ENCODE measurements at regions not wholly inside any gene's neighbourhood (a gene's known extent, or its start where the extent isn't known, plus 50 kb on each side); places are given as distances from the start of the nearest gene placed in this dataset.

DNA sequence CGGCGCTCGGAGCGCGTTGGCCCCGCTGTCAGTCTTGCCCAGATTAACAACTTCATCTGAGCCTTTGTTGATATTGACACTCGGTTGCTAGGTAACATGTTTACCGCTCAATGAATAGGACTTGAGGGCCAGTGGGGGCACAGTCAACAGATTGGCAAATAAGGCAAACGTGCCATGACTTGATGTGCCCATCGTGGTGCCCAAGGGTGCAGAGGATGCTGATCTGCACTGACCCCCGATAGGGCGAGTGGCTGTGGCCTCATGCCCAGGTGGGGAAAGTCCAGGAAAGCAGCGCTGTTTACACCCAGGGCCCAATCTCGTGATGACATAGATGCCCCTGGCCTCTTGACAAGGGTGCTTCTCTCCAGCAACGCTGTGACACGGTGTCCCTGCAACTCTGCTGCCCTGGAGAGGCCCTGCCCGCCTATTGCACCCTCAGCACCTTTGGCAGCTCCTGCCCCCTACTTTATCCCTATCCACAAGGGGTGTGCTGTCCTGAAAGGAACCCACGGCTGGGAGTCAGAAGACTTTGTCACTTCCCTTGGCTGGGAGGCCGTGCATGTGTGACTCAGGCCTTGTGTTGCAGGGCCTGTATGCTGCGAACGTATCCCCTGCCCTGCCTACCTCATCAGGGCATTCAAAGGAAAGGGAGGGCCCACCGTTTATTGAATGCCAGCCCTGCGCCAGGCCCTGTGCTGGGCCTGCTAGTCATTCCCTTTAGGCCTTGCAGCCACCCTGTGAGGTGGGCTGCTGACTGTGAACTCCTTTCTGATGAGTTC lies 158.0 kb downstream of the INHBB start:
- no peaks in the 10 kb centered on the region for H3K27me3 Mint-ChIP-seq (ENCODE audit: low read depth)
- ATAC-seq (no peak), DNase-seq (no peak)
- CTCF ChIA-PET = no interaction called here
- H3K27ac Mint-ChIP-seq = no peak overlapping the region
- H3K9me3 Mint-ChIP-seq (ENCODE audit: insufficient read depth) = no peaks in the 10 kb centered on the region
- no peaks in the 10 kb centered on the region for H3K36me3 Mint-ChIP-seq (ENCODE audit: low read depth)
- H3K4me1 Mint-ChIP-seq (ENCODE audit: low read depth) = no peaks in the 10 kb centered on the region
- H3K4me3 Mint-ChIP-seq = no peak overlapping the region
- POLR2A ChIA-PET = no interaction called here

DNA sequence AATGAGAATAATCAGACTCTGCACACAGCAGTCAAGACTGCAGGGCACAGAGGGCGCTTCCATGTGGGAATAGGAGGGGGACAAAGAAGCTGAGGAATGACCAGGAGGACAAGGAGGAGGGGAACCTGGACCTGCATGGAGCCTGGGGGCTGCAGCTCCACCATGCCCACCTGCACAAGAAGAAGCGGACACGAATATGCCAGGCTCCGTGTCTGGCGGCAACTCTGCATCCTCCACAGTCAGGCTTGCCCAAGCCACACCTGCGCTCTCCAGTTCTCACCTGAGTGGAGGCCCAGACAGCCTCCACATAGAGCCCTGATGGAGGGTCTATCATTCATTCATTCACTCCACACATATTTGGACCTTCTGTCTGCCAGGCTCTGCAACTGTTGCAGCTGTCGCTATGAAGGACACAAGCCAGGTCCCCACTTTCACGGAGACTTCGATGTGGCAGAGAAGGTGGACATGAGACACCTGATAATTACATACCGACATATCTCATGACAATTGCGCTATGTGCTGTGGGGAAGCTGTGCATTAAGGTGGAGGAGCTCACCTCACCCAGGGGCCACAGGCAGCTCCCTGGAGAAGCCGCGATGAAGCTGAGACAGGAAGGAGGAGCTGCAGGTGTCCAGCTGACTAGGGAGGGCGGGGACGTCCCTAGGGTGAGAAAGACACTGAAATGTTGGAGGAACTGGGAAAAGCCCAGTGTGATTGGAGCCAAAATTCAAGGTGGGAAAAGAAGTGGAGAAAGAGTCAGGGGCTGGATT lies 159.2 kb downstream of the INHBB start:
- Mint-ChIP-seq H3K4me3 (no peak overlapping the region), H3K9me3 (ENCODE audit: insufficient read depth) (no peaks in the 10 kb centered on the region), H3K27me3 (ENCODE audit: low read depth) (no peaks in the 10 kb centered on the region), H3K36me3 (ENCODE audit: low read depth) (no peaks in the 10 kb centered on the region), H3K4me1 (ENCODE audit: low read depth) (no peaks in the 10 kb centered on the region), H3K27ac (no peak overlapping the region)
- no peak for ATAC-seq
- ChIA-PET CTCF (no interaction called here), POLR2A (no interaction called here)
- DNase-seq = no peak

DNA sequence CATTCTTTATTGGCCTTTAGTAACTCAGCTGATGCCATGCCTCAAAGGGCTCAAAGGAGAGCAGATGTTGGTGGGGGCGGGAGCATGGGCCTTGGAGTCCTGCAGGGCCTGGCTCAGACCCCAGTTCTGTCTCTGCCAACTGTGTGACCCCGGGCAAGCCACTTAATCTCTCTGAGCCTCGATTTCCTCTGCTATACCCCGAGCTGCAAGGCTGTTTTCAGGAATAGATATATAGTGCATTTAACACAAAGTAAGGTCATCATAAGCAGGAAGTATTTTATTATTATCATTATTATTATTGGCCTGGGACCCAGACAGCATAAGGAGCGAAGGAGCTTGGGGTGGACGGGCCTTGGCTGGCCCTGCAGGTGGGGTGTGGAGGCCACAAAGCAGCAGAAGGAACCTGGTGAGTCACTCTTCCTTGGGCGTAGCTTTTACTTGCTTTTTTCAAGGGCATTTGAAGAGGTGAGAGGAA lies 162.7 kb downstream of the INHBB start:
- Mint-ChIP-seq H3K27me3 (ENCODE audit: low read depth) (no peaks in the 10 kb centered on the region), H3K36me3 (ENCODE audit: low read depth) (no peaks in the 10 kb centered on the region), H3K4me3 (no peak overlapping the region), H3K27ac (no peak overlapping the region), H3K4me1 (ENCODE audit: low read depth) (no peaks in the 10 kb centered on the region), H3K9me3 (ENCODE audit: insufficient read depth) (no peaks in the 10 kb centered on the region)
- ChIA-PET CTCF (no interaction called here), POLR2A (no interaction called here)
- DNase-seq (no peak), ATAC-seq (no peak)

GRCh38 chr2:120509213-120509815 lies 163.4 kb downstream of the INHBB start:
- Mint-ChIP-seq H3K9me3 (ENCODE audit: insufficient read depth) (no peaks in the 10 kb centered on the region), H3K4me1 (ENCODE audit: low read depth) (no peaks in the 10 kb centered on the region), H3K27me3 (ENCODE audit: low read depth) (no peaks in the 10 kb centered on the region), H3K36me3 (ENCODE audit: low read depth) (no peaks in the 10 kb centered on the region), H3K4me3 (no peak overlapping the region), H3K27ac (no peak overlapping the region)
- ATAC-seq (no peak), DNase-seq (no peak)
- ChIA-PET POLR2A (no interaction called here), CTCF (no interaction called here)

DNA sequence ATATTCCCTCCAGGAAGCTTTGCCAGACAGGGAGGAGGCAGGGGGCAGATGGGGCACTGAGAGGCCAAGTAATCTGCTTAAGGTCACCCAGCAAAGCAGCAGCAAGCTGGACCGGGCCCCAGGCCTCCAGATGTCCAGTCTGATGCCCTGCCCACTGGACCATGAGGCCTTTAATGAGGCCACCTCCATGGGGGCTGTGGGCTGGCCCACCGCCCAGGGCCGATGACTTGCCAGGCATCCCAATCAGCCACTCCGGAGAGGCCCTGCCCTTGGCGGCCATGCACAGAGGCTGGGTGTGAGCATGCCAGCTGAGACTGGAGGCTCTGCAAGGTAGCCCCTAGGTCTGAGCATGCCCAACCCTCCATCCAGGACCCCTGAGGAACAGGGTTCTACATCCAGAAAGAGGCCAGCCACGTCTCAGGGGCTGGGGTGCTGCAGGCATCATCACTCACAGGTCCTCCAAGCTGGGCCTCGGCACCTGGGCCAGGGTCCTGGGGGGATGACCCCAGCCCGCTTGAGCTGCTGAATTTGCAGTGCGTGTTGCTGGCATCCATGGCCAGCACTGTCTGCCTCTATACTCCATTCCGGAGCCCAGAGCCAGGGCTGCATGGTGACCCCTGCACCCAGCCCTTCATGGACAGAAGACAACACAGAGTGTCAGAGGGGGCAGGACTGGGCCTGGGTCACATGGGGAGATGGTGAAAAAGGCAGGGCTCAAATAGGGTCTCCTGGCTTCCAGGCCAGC lies 164.2 kb downstream of the INHBB start:
- ChIA-PET POLR2A (no interaction called here), CTCF (no interaction called here)
- no peak for DNase-seq
- Mint-ChIP-seq H3K4me1 (ENCODE audit: low read depth) (no peaks in the 10 kb centered on the region), H3K36me3 (ENCODE audit: low read depth) (no peaks in the 10 kb centered on the region), H3K27me3 (ENCODE audit: low read depth) (no peaks in the 10 kb centered on the region), H3K27ac (no peak overlapping the region), H3K9me3 (ENCODE audit: insufficient read depth) (no peaks in the 10 kb centered on the region), H3K4me3 (no peak overlapping the region)
- no peak for ATAC-seq

GRCh38 chr2:120510751-120511395 lies 164.9 kb downstream of the INHBB start:
- ChIA-PET CTCF (no interaction called here), POLR2A (no interaction called here)

DNA sequence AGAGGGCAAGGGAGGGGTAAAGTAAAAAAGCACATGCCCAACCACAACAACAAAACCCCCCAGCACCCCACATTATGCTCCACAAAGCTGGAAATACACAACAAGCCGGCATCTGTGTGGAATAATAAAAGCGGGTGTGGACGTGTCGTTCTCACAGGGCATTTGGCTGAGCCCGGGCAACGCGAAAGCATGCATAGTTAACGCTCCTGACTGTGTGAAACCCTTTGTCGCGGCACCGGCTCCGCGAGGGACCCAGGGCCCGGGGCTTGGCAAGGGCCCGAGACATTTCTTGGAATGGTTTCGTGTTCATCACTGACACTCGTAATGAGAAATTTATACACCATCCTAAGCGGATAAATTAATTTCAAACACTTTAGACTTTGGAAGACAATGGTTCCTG lies 165.6 kb downstream of the INHBB start:
- ChIA-PET CTCF (no interaction called here), POLR2A (no interaction called here)
- Mint-ChIP-seq H3K27me3 (ENCODE audit: low read depth) (peaks cover 2% of the 10 kb centered on the region), H3K27ac (no peak overlapping the region), H3K4me3 (no peak overlapping the region), H3K4me1 (ENCODE audit: low read depth) (no peaks in the 10 kb centered on the region), H3K9me3 (ENCODE audit: insufficient read depth) (no peaks in the 10 kb centered on the region), H3K36me3 (ENCODE audit: low read depth) (no peaks in the 10 kb centered on the region)
- ATAC-seq = no peak
- no peak for DNase-seq

More at GRCh38 chr2:120510751-120511395, 164.9 kb downstream of the INHBB start:
- Mint-ChIP-seq H3K4me3 (no peak overlapping the region), H3K4me1 (ENCODE audit: low read depth) (no peaks in the 10 kb centered on the region), H3K9me3 (ENCODE audit: insufficient read depth) (no peaks in the 10 kb centered on the region), H3K27me3 (ENCODE audit: low read depth) (peaks cover 2% of the 10 kb centered on the region), H3K36me3 (ENCODE audit: low read depth) (no peaks in the 10 kb centered on the region), H3K27ac (no peak overlapping the region)
- DNase-seq = no peak
- ATAC-seq = no peak

GRCh38 chr2:120511947-120512710 lies 166.2 kb downstream of the INHBB start:
- no peak overlapping the region for H3K27ac Mint-ChIP-seq
- no peak overlapping the region for H3K4me3 Mint-ChIP-seq
- no peak for DNase-seq
- H3K4me1 Mint-ChIP-seq (ENCODE audit: low read depth) = no peaks in the 10 kb centered on the region
- no peaks in the 10 kb centered on the region for H3K9me3 Mint-ChIP-seq (ENCODE audit: insufficient read depth)
- peaks cover 2% of the 10 kb centered on the region for H3K27me3 Mint-ChIP-seq (ENCODE audit: low read depth)
- ChIA-PET POLR2A (no interaction called here), CTCF (no interaction called here)
- ATAC-seq = no peak
- H3K36me3 Mint-ChIP-seq (ENCODE audit: low read depth) = no peaks in the 10 kb centered on the region

- H3K4me3 Mint-ChIP-seq = no peak overlapping the region
- no peaks in the 10 kb centered on the region for H3K4me1 Mint-ChIP-seq (ENCODE audit: low read depth)
- peaks cover 2% of the 10 kb centered on the region for H3K27me3 Mint-ChIP-seq (ENCODE audit: low read depth)
- CTCF ChIA-PET = no interaction called here
- POLR2A ChIA-PET = no interaction called here
- ATAC-seq (no peak), DNase-seq (no peak)
- no peaks in the 10 kb centered on the region for H3K36me3 Mint-ChIP-seq (ENCODE audit: low read depth)
- H3K27ac Mint-ChIP-seq = no peak overlapping the region
- no peaks in the 10 kb centered on the region for H3K9me3 Mint-ChIP-seq (ENCODE audit: insufficient read depth)
These were observed 167.9 kb downstream of the INHBB start for GRCh38 chr2:120513776-120514357.

- no peak for ATAC-seq
- CTCF ChIA-PET = no interaction called here
These were observed 168.6 kb downstream of the INHBB start for GRCh38 chr2:120514521-120514920.

More at GRCh38 chr2:120514521-120514920, 168.6 kb downstream of the INHBB start:
- POLR2A ChIA-PET = no interaction called here
- no peak overlapping the region for H3K4me3 Mint-ChIP-seq
- H3K4me1 Mint-ChIP-seq (ENCODE audit: low read depth) = no peaks in the 10 kb centered on the region
- no peaks in the 10 kb centered on the region for H3K36me3 Mint-ChIP-seq (ENCODE audit: low read depth)
- no peak for DNase-seq
- peaks cover 2% of the 10 kb centered on the region for H3K27me3 Mint-ChIP-seq (ENCODE audit: low read depth)
- H3K9me3 Mint-ChIP-seq (ENCODE audit: insufficient read depth) = no peaks in the 10 kb centered on the region
- H3K27ac Mint-ChIP-seq = no peak overlapping the region
